Neural cell (in vitro differentiated cells): ENCODE measurements at regions not wholly inside any gene's neighbourhood (a gene's known extent, or its start where the extent isn't known, plus 50 kb on each side); places are given as distances from the start of the nearest gene placed in this dataset.

Experiments
- H2AFZ ChIP-seq: fragments of 200-600, 300-800 bp; sonication (generic), shearing (Covaris generic); 2 replicates; pipeline ENCODE4 v1.6.0; 2014; ENCODE audit warnings: low read depth, mild to moderate bottlenecking, antibody characterized with exemption, low read length, moderate library complexity
- H3F3A ChIP-seq: fragments of 200-600 bp; shearing (Covaris generic); 2 replicates; pipeline ENCODE4 v1.6.1; 2016; ENCODE audit warnings: mild to moderate bottlenecking, moderate library complexity, mixed read lengths, antibody characterized with exemption, low read length; ENCODE audit not compliant: insufficient read depth, poor library complexity, severe bottlenecking
- H3K27ac ChIP-seq: fragments of 200-600, 300-800 bp; sonication (generic), shearing (Covaris generic); 2 replicates; pipeline ENCODE4 v1.5.1; 2014; ENCODE audit warnings: mild to moderate bottlenecking, low read length, moderate library complexity
- H3K27me3 ChIP-seq: fragments of 300-800, 200-600 bp; sonication (generic), shearing (Covaris generic); 2 replicates; pipeline ENCODE4 v1.6.0; 2014; ENCODE audit warnings: mild to moderate bottlenecking, low read depth, low read length, moderate library complexity; ENCODE audit not compliant: insufficient read depth
- H3K36me3 ChIP-seq: fragments of 300-800, 200-600 bp; sonication (generic), shearing (Covaris generic); 2 replicates; pipeline ENCODE4 v1.5.1; 2014; ENCODE audit warnings: mild to moderate bottlenecking, antibody characterized with exemption, low read length, moderate library complexity; ENCODE audit not compliant: insufficient read depth
- H3K4me2 ChIP-seq: fragments of 300-800, 200-600 bp; sonication (generic), shearing (Covaris generic); 2 replicates; pipeline ENCODE4 v1.6.0; 2014; ENCODE audit warnings: mild to moderate bottlenecking, low read length
- H3K4me3 ChIP-seq: fragments of 300-800, 200-600 bp; sonication (generic), shearing (Covaris generic); 2 replicates; pipeline ENCODE4 v1.5.1; 2014; ENCODE audit warnings: mild to moderate bottlenecking, low read length, moderate library complexity
- H3K79me2 ChIP-seq: fragments of 200-600 bp; shearing (Covaris generic); replicated peaks from 2 replicates; pipeline ENCODE4 v1.6.0; 2014; ENCODE audit warnings: mild to moderate bottlenecking, low read length, moderate library complexity; ENCODE audit not compliant: insufficient read depth
- H3K9ac ChIP-seq: fragments of 300-800, 200-600 bp; sonication (generic), shearing (Covaris generic); 2 replicates; pipeline ENCODE4 v1.6.1; 2016; ENCODE audit warnings: mild to moderate bottlenecking, low read length, mixed read lengths
- H3K9me2 ChIP-seq: fragments of 200-600 bp; shearing (Covaris generic); 2 replicates; pipeline ENCODE4 v1.6.1; 2016; ENCODE audit warnings: mild to moderate bottlenecking, low read length, mixed read lengths; ENCODE audit not compliant: insufficient read depth
- H3K9me3 ChIP-seq: fragments of 200-600, 300-800 bp; sonication (generic), shearing (Covaris generic); 2 replicates; pipeline ENCODE4 v1.6.1; 2016; ENCODE audit warnings: mild to moderate bottlenecking, mixed run types, low read length, moderate library complexity, mixed read lengths
- H4K20me1 ChIP-seq: fragments of 200-600 bp; shearing (Covaris generic); 2 replicates; pipeline ENCODE4 v1.6.1; 2016; ENCODE audit warnings: mild to moderate bottlenecking, mixed run types; ENCODE audit not compliant: insufficient read depth
- EP300 ChIP-seq: fragments of 450-650 bp; conservative IDR thresholded peaks from 2 replicates; pipeline ENCODE4 v1.6.1; 2014; ENCODE audit warnings: antibody characterized with exemption, mild to moderate bottlenecking, moderate library complexity; ENCODE audit not compliant: poor library complexity, severe bottlenecking
- EZH2 ChIP-seq: fragments of 200-600, 300-800 bp; shearing (Covaris generic), sonication (generic); IDR thresholded peaks from 2 replicates; pipeline ENCODE4 v1.6.1; 2014; ENCODE audit warnings: antibody characterized with exemption, low read length, borderline replicate concordance, mild to moderate bottlenecking; ENCODE audit not compliant: insufficient read depth, poor library complexity, severe bottlenecking
- MXI1 ChIP-seq: fragments of 450-650 bp; conservative IDR thresholded peaks from 2 replicates; pipeline ENCODE4 v1.6.1; 2014; ENCODE audit warnings: antibody characterized with exemption, mild to moderate bottlenecking; ENCODE audit not compliant: poor library complexity, severe bottlenecking
- POLR2AphosphoS5 ChIP-seq: IDR thresholded peaks from 2 replicates; pipeline ENCODE4 v1.6.1; 2012
- RAD21 ChIP-seq: fragments of 450-650 bp; conservative IDR thresholded peaks from 2 replicates; pipeline ENCODE4 v1.6.1; 2014; ENCODE audit warnings: antibody characterized with exemption, mild to moderate bottlenecking, moderate library complexity
- SMC3 ChIP-seq: fragments of 450-650 bp; conservative IDR thresholded peaks from 2 replicates; pipeline ENCODE4 v1.6.1; 2014; ENCODE audit warnings: antibody characterized with exemption, mild to moderate bottlenecking, moderate library complexity; ENCODE audit not compliant: poor library complexity
- TAF1 ChIP-seq: IDR thresholded peaks from 2 replicates; pipeline ENCODE4 v1.6.1; 2012; ENCODE audit warnings: low read depth
- TF ChIP-seq, protein P1 (sequence below): IDR thresholded peaks from 2 replicates; pipeline ENCODE4 v1.6.1; 2012; ENCODE audit warnings: borderline replicate concordance
- TF ChIP-seq, protein P2 (sequence below): fragments of 450-650 bp; IDR thresholded peaks from 2 replicates; pipeline ENCODE4 v1.5.1; 2014; ENCODE audit warnings: antibody characterized with exemption, mild to moderate bottlenecking, moderate library complexity; ENCODE audit not compliant: poor library complexity, severe bottlenecking

DNA sequence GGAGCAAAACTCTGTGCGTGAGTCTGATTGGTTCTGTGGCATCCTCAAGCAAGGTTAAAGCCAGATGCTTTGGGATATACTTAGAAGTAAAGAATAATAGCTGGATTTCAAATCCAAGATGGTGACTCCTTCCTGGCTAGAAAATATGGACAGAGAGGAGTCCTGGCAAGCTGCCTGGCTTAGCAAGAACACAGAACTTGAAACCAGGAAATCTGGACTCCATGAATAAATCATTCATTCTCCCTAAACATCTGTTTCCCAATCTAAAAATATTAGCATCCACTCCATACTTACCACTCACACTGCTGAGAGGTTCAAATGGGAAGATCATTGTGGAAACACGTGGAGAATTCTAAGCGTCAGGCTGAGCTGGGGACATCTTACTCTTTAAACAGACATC, 1074.1 kb upstream of the AUTS2 start:
- no peak overlapping the region for H3K9ac ChIP-seq
- H3K79me2 ChIP-seq = no peaks in the 10 kb centered on the region
- H2AFZ ChIP-seq = no peak overlapping the region
- no peaks in the 10 kb centered on the region for H3K9me2 ChIP-seq
- H3K27ac ChIP-seq = no peak overlapping the region
- TF ChIP-seq POLR2AphosphoS5 (no peak), EP300 (no peak)
- H3F3A ChIP-seq = no peaks in the 10 kb centered on the region
- H3K9me3 ChIP-seq = no peaks in the 10 kb centered on the region
- H3K36me3 ChIP-seq = no peaks in the 10 kb centered on the region
- H3K4me2 ChIP-seq = no peak overlapping the region
- H3K27me3 ChIP-seq = no peaks in the 10 kb centered on the region
- H4K20me1 ChIP-seq = no peaks in the 10 kb centered on the region
- no peak overlapping the region for H3K4me3 ChIP-seq

DNA sequence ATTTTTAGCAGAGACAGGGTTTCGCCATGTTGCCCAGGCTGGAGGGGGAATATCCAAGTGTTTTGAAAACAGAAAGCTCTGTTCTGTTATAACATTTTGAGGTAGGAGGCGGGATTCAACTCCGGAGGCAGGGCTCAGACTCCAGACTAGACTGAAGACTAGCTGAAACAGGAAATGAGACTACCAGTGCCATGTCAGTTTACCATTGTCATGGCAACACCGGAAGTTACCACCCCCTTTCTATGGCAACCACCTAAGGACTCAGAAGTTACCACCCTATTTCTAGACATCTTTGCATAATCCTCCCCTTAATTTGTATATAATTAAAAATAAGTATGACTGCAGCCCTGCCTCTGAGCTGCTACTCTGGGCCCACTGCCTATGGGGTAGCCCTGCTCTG, 1069.1 kb upstream of the AUTS2 start:
- Histone ChIP-seq H3K36me3 (no peaks in the 10 kb centered on the region), H3F3A (no peaks in the 10 kb centered on the region), H3K27me3 (no peaks in the 10 kb centered on the region), H4K20me1 (no peaks in the 10 kb centered on the region), H3K27ac (no peak overlapping the region), H3K4me2 (no peak overlapping the region), H3K9ac (no peak overlapping the region), H3K9me2 (no peaks in the 10 kb centered on the region), H2AFZ (no peak overlapping the region), H3K79me2 (no peaks in the 10 kb centered on the region), H3K9me3 (no peaks in the 10 kb centered on the region), H3K4me3 (no peak overlapping the region)
- TF ChIP-seq EZH2 = no peak
- TF ChIP-seq SMC3 = no peak
- no peak for TF ChIP-seq EP300
- TF ChIP-seq, protein P1, sequence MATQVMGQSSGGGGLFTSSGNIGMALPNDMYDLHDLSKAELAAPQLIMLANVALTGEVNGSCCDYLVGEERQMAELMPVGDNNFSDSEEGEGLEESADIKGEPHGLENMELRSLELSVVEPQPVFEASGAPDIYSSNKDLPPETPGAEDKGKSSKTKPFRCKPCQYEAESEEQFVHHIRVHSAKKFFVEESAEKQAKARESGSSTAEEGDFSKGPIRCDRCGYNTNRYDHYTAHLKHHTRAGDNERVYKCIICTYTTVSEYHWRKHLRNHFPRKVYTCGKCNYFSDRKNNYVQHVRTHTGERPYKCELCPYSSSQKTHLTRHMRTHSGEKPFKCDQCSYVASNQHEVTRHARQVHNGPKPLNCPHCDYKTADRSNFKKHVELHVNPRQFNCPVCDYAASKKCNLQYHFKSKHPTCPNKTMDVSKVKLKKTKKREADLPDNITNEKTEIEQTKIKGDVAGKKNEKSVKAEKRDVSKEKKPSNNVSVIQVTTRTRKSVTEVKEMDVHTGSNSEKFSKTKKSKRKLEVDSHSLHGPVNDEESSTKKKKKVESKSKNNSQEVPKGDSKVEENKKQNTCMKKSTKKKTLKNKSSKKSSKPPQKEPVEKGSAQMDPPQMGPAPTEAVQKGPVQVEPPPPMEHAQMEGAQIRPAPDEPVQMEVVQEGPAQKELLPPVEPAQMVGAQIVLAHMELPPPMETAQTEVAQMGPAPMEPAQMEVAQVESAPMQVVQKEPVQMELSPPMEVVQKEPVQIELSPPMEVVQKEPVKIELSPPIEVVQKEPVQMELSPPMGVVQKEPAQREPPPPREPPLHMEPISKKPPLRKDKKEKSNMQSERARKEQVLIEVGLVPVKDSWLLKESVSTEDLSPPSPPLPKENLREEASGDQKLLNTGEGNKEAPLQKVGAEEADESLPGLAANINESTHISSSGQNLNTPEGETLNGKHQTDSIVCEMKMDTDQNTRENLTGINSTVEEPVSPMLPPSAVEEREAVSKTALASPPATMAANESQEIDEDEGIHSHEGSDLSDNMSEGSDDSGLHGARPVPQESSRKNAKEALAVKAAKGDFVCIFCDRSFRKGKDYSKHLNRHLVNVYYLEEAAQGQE = no peak
- no peak for TF ChIP-seq TAF1
- no peak for TF ChIP-seq RAD21
- TF ChIP-seq, protein P2, sequence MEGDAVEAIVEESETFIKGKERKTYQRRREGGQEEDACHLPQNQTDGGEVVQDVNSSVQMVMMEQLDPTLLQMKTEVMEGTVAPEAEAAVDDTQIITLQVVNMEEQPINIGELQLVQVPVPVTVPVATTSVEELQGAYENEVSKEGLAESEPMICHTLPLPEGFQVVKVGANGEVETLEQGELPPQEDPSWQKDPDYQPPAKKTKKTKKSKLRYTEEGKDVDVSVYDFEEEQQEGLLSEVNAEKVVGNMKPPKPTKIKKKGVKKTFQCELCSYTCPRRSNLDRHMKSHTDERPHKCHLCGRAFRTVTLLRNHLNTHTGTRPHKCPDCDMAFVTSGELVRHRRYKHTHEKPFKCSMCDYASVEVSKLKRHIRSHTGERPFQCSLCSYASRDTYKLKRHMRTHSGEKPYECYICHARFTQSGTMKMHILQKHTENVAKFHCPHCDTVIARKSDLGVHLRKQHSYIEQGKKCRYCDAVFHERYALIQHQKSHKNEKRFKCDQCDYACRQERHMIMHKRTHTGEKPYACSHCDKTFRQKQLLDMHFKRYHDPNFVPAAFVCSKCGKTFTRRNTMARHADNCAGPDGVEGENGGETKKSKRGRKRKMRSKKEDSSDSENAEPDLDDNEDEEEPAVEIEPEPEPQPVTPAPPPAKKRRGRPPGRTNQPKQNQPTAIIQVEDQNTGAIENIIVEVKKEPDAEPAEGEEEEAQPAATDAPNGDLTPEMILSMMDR = no peak
- TF ChIP-seq MXI1 = no peak
- no peak for TF ChIP-seq POLR2AphosphoS5

DNA sequence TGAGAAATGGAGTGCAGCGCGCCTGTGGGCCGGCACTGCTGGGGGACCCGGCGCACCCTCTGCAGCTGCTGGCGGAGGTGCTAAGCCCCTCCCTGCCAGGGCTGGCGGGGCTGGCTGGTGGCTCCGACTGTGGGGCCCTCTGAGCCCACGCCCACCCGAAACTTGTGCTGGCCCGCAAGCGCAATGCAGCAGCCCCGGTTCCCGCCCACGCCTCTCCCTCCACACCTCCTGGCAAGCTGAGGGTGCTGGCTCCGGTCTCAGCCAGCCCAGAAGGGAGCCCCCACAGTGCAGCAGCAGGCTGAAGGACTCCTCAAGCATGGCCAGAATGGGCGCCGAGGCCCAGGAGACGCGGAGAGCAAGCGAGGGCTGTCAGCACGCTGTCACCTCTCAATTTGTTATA, 1063.0 kb upstream of the AUTS2 start:
- no peak overlapping the region for H2AFZ ChIP-seq
- no peaks in the 10 kb centered on the region for H3F3A ChIP-seq
- H3K36me3 ChIP-seq = no peaks in the 10 kb centered on the region
- H3K27me3 ChIP-seq = no peaks in the 10 kb centered on the region
- TF ChIP-seq POLR2AphosphoS5 = no peak
- TF ChIP-seq, protein P2 = no peak
- no peak for TF ChIP-seq EP300
- TF ChIP-seq SMC3 = no peak
- TF ChIP-seq EZH2 = no peak
- no peak for TF ChIP-seq RAD21
- no peak for TF ChIP-seq MXI1
- TF ChIP-seq, protein P1 = no peak
- TF ChIP-seq TAF1 = no peak
- no peaks in the 10 kb centered on the region for H3K9me2 ChIP-seq
- no peaks in the 10 kb centered on the region for H4K20me1 ChIP-seq
- H3K9me3 ChIP-seq = no peaks in the 10 kb centered on the region
- H3K79me2 ChIP-seq = no peaks in the 10 kb centered on the region
- no peak overlapping the region for H3K27ac ChIP-seq
- no peak overlapping the region for H3K9ac ChIP-seq
- no peak overlapping the region for H3K4me2 ChIP-seq
- H3K4me3 ChIP-seq = no peak overlapping the region
